ENCODE measurements at regions not wholly inside any gene's neighbourhood (a gene's known extent, or its start where the extent isn't known, plus 50 kb on each side); places are given as distances from the start of the nearest gene placed in this dataset.

DNA sequence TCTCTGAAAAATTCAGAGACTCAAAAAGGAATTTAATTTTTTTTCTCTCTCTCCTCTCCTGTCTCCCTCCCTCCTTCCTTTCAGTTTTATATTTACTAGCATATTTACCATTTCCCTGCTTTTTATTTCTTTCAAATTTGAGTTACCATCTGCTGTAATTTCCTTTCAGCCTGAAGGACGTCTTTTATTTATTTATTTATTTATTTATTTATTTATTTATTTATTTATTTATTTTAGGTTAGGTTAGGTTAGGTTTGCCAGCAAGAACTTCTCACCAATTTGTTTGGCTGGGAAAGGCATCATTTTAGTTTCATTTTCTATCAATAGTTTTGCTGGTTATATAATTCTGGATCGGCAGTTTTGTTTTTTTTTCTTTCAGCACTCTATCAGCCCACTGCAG lies 231.7 kb upstream of the ZRANB2 start:
- Histone ChIP-seq H3K4me3 (no peak overlapping the region), H3K36me3 (no peaks in the 10 kb centered on the region), H3K9me3 (no peaks in the 10 kb centered on the region), H3K27ac (no peak overlapping the region), H3K4me1 (replicated peaks) (no peaks in the 10 kb centered on the region), H3K27me3 (replicated peaks; ENCODE audit: insufficient read depth) (no peaks in the 10 kb centered on the region)
- WGBS, result 61% methylated on average over 2 of the region's 2 CpGs
- TF ChIP-seq, protein P1, sequence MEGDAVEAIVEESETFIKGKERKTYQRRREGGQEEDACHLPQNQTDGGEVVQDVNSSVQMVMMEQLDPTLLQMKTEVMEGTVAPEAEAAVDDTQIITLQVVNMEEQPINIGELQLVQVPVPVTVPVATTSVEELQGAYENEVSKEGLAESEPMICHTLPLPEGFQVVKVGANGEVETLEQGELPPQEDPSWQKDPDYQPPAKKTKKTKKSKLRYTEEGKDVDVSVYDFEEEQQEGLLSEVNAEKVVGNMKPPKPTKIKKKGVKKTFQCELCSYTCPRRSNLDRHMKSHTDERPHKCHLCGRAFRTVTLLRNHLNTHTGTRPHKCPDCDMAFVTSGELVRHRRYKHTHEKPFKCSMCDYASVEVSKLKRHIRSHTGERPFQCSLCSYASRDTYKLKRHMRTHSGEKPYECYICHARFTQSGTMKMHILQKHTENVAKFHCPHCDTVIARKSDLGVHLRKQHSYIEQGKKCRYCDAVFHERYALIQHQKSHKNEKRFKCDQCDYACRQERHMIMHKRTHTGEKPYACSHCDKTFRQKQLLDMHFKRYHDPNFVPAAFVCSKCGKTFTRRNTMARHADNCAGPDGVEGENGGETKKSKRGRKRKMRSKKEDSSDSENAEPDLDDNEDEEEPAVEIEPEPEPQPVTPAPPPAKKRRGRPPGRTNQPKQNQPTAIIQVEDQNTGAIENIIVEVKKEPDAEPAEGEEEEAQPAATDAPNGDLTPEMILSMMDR (IDR thresholded peaks at IDR 0.05), result no peak
- no peak for TF ChIP-seq POLR2A (IDR thresholded peaks at IDR 0.05)
- no peak for TF ChIP-seq POLR2AphosphoS5 (IDR thresholded peaks at IDR 0.05)
- DNase-seq (ENCODE audit: low spot score), result no peak
- intact Hi-C loops (cut with DNase I), result no loop called here

DNA sequence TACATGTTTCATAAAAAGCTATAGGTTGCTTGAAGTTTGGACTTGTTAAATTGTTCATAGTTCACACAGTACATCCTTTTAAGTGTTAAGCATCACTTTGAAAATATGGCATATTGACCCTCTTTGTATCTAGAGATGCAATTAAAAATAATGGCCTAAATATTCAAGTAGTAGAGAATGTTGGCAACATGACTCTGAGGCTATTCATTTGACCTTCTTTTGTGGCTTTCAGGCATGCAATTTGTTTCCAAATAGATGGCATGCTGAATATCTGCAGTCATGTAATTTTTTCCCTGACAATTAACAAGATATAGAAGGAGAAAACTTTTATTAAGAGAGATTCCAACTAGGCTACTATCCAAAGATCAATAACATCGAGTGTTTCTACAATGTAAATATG lies 230.5 kb upstream of the ZRANB2 start:
- Histone ChIP-seq H3K27me3 (replicated peaks; ENCODE audit: insufficient read depth) (no peaks in the 10 kb centered on the region), H3K36me3 (no peaks in the 10 kb centered on the region), H3K4me3 (no peak overlapping the region), H3K27ac (no peak overlapping the region), H3K4me1 (replicated peaks) (no peaks in the 10 kb centered on the region), H3K9me3 (no peaks in the 10 kb centered on the region)
- intact Hi-C loops (cut with DNase I), result no loop called here
- 15% methylated on average over 1 of the region's 1 CpG for WGBS
- TF ChIP-seq, protein P1 (IDR thresholded peaks at IDR 0.05), result no peak
- TF ChIP-seq POLR2A (IDR thresholded peaks at IDR 0.05), result no peak
- TF ChIP-seq POLR2AphosphoS5 (IDR thresholded peaks at IDR 0.05), result no peak
- no peak for DNase-seq (ENCODE audit: low spot score)

DNA sequence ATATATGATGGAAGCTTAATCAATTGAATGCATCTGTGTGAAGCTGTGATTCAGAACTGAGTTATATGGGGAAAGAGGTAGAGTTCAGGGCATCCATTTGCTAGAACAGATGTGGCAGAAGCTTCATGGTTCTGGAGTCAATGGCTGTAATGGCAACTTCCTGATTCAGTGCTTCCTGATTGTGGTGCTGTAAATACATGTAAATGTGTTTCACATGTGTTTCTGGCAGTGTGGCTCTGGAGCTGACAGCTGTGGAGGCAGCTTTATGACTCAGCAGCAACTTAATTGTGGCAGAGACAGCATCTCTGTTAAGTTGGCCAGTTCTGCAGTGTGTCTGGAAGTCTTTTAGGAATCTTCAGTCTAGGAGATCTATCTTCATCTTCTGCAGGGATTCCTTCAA lies 226.6 kb upstream of the ZRANB2 start:
- Histone ChIP-seq H3K36me3 (no peaks in the 10 kb centered on the region), H3K27me3 (replicated peaks; ENCODE audit: insufficient read depth) (no peaks in the 10 kb centered on the region), H3K4me3 (no peak overlapping the region), H3K4me1 (replicated peaks) (no peaks in the 10 kb centered on the region), H3K27ac (no peak overlapping the region), H3K9me3 (no peaks in the 10 kb centered on the region)
- intact Hi-C loops (cut with DNase I), result no loop called here
- no peak for DNase-seq (ENCODE audit: low spot score)
- TF ChIP-seq, protein P1 (IDR thresholded peaks at IDR 0.05), result no peak
- TF ChIP-seq POLR2AphosphoS5 (IDR thresholded peaks at IDR 0.05) (no peak), POLR2A (IDR thresholded peaks at IDR 0.05) (no peak)

DNA sequence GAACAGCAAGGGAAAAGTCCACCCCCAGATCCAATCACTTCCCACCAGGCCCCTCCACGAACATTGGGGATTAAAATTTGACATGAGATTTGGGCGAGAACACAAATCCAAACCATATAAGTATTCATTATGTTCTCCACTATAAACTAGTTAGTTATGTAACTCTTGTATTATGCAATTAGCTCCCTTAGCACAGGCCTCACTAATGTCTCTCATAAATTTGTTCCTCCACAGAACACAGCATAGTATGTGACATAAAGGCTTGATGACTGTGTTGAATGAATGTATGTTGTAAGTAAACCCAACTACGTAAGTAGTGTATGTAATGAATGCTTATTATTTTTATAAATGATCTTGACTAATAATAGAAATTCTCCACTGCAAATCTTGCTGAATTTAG lies 223.3 kb upstream of the ZRANB2 start:
- 54% methylated on average over 3 of the region's 3 CpGs for WGBS
- Histone ChIP-seq H3K36me3 (no peaks in the 10 kb centered on the region), H3K27ac (no peak overlapping the region), H3K4me1 (replicated peaks) (no peaks in the 10 kb centered on the region), H3K9me3 (no peaks in the 10 kb centered on the region), H3K27me3 (replicated peaks; ENCODE audit: insufficient read depth) (no peaks in the 10 kb centered on the region), H3K4me3 (no peak overlapping the region)
- TF ChIP-seq POLR2AphosphoS5 (IDR thresholded peaks at IDR 0.05) (no peak), POLR2A (IDR thresholded peaks at IDR 0.05) (no peak)
- TF ChIP-seq, protein P1 (IDR thresholded peaks at IDR 0.05), result no peak
- no peak for DNase-seq (ENCODE audit: low spot score)
- intact Hi-C loops (cut with DNase I), result no loop called here

DNA sequence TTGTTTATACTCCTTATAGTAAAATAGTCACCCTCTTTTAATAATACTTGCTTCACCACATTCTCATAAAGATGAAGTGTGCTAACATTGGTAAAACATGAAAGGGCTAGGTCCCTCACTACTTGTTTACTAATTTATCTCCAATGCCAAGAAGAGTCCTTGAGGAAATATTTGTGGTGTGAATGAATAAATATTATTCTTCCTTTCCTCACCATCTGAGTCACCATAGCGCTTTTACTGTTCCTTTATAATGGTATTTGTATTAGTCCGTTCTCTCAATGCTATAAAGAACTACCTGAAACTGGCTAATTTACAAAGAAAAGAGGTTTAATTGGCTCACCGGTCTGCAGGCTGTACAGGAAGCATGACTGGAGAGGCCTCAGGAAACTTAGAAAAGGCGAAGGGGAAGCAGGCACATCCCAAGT lies 222.8 kb upstream of the ZRANB2 start:
- 38% methylated on average over 4 of the region's 4 CpGs for WGBS
- no peak for DNase-seq (ENCODE audit: low spot score)
- TF ChIP-seq POLR2AphosphoS5 (IDR thresholded peaks at IDR 0.05) (peak; percentile 51), POLR2A (IDR thresholded peaks at IDR 0.05) (no peak)
- TF ChIP-seq, protein P1 (IDR thresholded peaks at IDR 0.05), result no peak

More for the DNA sequence above, 222.8 kb upstream of the ZRANB2 start:
- Histone ChIP-seq H3K36me3 (no peaks in the 10 kb centered on the region), H3K9me3 (no peaks in the 10 kb centered on the region), H3K27ac (no peak overlapping the region), H3K27me3 (replicated peaks; ENCODE audit: insufficient read depth) (no peaks in the 10 kb centered on the region), H3K4me1 (replicated peaks) (no peaks in the 10 kb centered on the region), H3K4me3 (no peak overlapping the region)
- intact Hi-C loops (cut with DNase I), result no loop called here
